Cardiac muscle cell (in vitro differentiated cells and primary cell): ENCODE measurements at regions not wholly inside any gene's neighbourhood (a gene's known extent, or its start where the extent isn't known, plus 50 kb on each side); places are given as distances from the start of the nearest gene placed in this dataset.

Source experiments
- DNase-seq, 2 donors: peaks; one replicate each; pipeline versions ENCODE4 v3.0.0 to v3.0.0-alpha.2; 2010 to 2017; ENCODE audit warnings: low read depth in 1 of 2, low spot score in 1 of 2
- H3K27ac ChIP-seq: fragments of 200-600 bp; sonication (generic); 2 replicates; pipeline ENCODE4 v1.5.1; 2016
- H3K27me3 ChIP-seq: fragments of 200-600 bp; sonication (generic); 2 replicates; pipeline ENCODE4 v1.6.0; 2016; ENCODE audit warnings: control low read depth
- H3K36me3 ChIP-seq: fragments of 200-600 bp; sonication (generic); 2 replicates; pipeline ENCODE4 v1.5.1; 2016; ENCODE audit warnings: control low read depth
- H3K4me1 ChIP-seq: fragments of 200-600 bp; sonication (generic); 2 replicates; pipeline ENCODE4 v1.8.1; 2017; ENCODE audit warnings: low read depth, mild to moderate bottlenecking, mixed run types
- H3K4me3 ChIP-seq: fragments of 200-600 bp; sonication (generic); 2 replicates; pipeline ENCODE4 v1.5.1; 2016; ENCODE audit warnings: mild to moderate bottlenecking
- H3K9me3 ChIP-seq: fragments of 200-600 bp; sonication (generic); 2 replicates; pipeline ENCODE4 v1.5.1; 2017; ENCODE audit warnings: low read depth, mild to moderate bottlenecking, control low read depth
- TF ChIP-seq, protein P1 (sequence below): IDR thresholded peaks from 2 replicates; pipeline ENCODE4 v1.5.1; 2012; ENCODE audit warnings: low read depth, mild to moderate bottlenecking, low read length

- H3K9me3 ChIP-seq: peaks cover 3% of the 10 kb centered on the region
- H3K27ac ChIP-seq: no peak overlapping the region
- TF ChIP-seq, protein P1, sequence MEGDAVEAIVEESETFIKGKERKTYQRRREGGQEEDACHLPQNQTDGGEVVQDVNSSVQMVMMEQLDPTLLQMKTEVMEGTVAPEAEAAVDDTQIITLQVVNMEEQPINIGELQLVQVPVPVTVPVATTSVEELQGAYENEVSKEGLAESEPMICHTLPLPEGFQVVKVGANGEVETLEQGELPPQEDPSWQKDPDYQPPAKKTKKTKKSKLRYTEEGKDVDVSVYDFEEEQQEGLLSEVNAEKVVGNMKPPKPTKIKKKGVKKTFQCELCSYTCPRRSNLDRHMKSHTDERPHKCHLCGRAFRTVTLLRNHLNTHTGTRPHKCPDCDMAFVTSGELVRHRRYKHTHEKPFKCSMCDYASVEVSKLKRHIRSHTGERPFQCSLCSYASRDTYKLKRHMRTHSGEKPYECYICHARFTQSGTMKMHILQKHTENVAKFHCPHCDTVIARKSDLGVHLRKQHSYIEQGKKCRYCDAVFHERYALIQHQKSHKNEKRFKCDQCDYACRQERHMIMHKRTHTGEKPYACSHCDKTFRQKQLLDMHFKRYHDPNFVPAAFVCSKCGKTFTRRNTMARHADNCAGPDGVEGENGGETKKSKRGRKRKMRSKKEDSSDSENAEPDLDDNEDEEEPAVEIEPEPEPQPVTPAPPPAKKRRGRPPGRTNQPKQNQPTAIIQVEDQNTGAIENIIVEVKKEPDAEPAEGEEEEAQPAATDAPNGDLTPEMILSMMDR: no peak
Measured at GRCh38 chr2:240328526-240328925, 106.9 kb upstream of the GPC1 start.

DNA sequence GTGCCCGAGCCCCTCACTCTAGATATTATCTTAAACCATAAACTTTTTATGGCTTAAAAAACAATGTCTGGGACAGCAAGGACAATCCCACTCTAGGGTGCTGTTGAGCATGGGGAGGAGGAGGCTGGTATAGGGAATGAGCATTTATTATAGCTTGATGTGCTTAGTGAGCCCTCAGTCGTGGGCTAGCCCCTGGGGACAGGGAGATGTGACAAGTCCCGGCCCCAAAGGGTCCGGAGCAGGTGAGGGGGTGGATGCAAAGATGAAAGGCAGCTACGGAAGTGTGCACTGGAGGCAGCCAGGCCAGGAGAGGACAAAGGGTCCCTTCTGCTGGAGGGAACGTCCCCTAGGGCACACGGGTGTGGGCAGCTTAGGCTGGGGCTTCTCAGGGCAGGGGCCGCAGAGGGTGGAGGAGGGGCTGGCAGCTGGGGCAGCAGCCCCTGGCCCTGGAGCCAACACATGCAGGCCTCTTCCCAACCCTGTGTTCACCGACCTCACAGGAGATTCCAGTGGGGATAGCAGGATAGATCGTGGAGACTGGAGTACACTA lies 106.3 kb upstream of the GPC1 start:
- Histone ChIP-seq H3K4me1 (no peaks in the 10 kb centered on the region), H3K27ac (no peak overlapping the region), H3K4me3 (no peak overlapping the region), H3K27me3 (no peaks in the 10 kb centered on the region), H3K9me3 (peaks cover 3% of the 10 kb centered on the region), H3K36me3 (no peaks in the 10 kb centered on the region)
- TF ChIP-seq, protein P1: no peak
- DNase-seq: no peak

More at GRCh38 chr2:240328526-240328925, 106.9 kb upstream of the GPC1 start:
- Histone ChIP-seq H3K4me3 (no peak overlapping the region), H3K36me3 (no peaks in the 10 kb centered on the region), H3K4me1 (no peaks in the 10 kb centered on the region), H3K27me3 (no peaks in the 10 kb centered on the region)
- DNase-seq: no peak

- TF ChIP-seq, protein P1: no peak
- Histone ChIP-seq H3K9me3 (peaks cover 3% of the 10 kb centered on the region), H3K4me3 (no peak overlapping the region), H3K27ac (no peak overlapping the region), H3K36me3 (no peaks in the 10 kb centered on the region), H3K4me1 (no peaks in the 10 kb centered on the region), H3K27me3 (no peaks in the 10 kb centered on the region)
- DNase-seq: no peak
Measured at GRCh38 chr2:240329778-240330177, 105.7 kb upstream of the GPC1 start.

DNA sequence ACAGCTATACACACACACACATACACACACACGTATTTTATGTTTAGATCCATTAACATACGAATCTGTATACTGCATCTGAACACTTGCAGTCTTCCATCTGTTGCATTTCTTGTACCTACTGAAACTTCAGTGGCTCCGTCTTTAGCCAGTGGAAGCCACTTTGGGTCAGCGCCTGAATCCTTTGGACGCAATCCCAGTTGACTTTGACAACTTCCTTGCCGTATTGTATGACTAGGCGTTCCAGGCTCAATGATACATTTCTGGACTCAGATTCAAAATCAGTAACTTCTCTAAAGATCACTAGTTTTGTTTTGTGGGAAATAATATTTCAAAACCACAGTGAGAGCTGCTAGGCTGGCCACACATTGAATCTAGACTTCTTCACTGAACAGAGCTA lies 101.5 kb upstream of the GPC1 start:
- H3K4me1 ChIP-seq: no peaks in the 10 kb centered on the region

DNA sequence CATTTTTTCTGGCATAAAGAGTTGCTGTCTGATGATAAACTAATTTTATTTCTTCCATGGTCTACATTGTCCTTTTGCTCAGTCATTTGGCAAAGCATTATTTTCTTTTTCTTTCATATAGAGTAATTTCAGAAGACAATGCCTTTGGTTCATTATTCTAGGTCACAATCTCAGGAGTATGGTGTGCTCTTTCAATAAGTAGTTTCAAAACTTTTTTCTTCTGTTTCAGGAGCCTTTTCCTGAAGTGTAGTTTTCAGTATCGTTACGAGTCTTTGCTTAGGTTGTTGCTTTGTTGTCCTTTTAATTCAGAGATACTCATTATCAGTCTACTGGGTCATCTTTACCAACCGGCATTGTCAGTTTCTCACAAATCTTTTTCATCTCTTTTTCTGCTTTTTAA lies 100.4 kb upstream of the GPC1 start:
- no peaks in the 10 kb centered on the region for H3K4me1 ChIP-seq
- TF ChIP-seq, protein P1: no peak
- no peak overlapping the region for H3K4me3 ChIP-seq
- no peaks in the 10 kb centered on the region for H3K36me3 ChIP-seq
- H3K27me3 ChIP-seq: no peaks in the 10 kb centered on the region
- H3K27ac ChIP-seq: no peak overlapping the region
- no peak for DNase-seq
- H3K9me3 ChIP-seq: peaks cover 3% of the 10 kb centered on the region

More for the DNA sequence above, 101.5 kb upstream of the GPC1 start:
- Histone ChIP-seq H3K27me3 (no peaks in the 10 kb centered on the region), H3K36me3 (no peaks in the 10 kb centered on the region), H3K27ac (no peak overlapping the region), H3K9me3 (peaks cover 3% of the 10 kb centered on the region), H3K4me3 (no peak overlapping the region)
- TF ChIP-seq, protein P1: no peak
- peak in 1 of 2 donors; percentile 52 for DNase-seq
